ENCODE measurements at regions not wholly inside any gene's neighbourhood (a gene's known extent, or its start where the extent isn't known, plus 50 kb on each side); places are given as distances from the start of the nearest gene placed in this dataset.

DNA sequence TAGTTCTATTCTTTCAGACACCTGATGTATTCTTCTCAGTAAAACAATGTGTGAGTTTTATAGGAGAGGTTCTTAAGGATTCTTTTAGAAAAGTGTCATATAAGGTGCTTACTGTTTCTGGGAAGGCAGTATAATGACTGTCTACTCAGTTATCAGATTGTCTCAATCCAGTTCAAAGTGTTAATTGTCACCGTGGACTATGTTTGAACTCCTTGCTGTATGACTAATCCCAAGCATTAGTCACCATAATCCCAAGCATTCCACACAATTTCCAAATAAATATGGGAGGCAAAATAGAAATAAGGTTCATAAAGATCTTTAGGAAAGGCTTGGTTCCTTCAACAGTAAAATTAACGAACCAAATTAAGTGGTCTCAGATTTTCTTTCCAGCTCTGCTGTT, 342.1 kb upstream of the NR5A2 start:
- Histone ChIP-seq H3K4me3 (ENCODE audit: low read depth, low read length) (no peak overlapping the region), H3K9me3 (no peaks in the 10 kb centered on the region), H3K36me3 (no peaks in the 10 kb centered on the region), H3K4me1 (no peaks in the 10 kb centered on the region), H3K27me3 (no peaks in the 10 kb centered on the region)
- TF ChIP-seq, protein P1, sequence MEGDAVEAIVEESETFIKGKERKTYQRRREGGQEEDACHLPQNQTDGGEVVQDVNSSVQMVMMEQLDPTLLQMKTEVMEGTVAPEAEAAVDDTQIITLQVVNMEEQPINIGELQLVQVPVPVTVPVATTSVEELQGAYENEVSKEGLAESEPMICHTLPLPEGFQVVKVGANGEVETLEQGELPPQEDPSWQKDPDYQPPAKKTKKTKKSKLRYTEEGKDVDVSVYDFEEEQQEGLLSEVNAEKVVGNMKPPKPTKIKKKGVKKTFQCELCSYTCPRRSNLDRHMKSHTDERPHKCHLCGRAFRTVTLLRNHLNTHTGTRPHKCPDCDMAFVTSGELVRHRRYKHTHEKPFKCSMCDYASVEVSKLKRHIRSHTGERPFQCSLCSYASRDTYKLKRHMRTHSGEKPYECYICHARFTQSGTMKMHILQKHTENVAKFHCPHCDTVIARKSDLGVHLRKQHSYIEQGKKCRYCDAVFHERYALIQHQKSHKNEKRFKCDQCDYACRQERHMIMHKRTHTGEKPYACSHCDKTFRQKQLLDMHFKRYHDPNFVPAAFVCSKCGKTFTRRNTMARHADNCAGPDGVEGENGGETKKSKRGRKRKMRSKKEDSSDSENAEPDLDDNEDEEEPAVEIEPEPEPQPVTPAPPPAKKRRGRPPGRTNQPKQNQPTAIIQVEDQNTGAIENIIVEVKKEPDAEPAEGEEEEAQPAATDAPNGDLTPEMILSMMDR (IDR thresholded peaks at IDR 0.05; ENCODE audit: low read depth, low read length) = no peak
- no peak for DNase-seq

DNA sequence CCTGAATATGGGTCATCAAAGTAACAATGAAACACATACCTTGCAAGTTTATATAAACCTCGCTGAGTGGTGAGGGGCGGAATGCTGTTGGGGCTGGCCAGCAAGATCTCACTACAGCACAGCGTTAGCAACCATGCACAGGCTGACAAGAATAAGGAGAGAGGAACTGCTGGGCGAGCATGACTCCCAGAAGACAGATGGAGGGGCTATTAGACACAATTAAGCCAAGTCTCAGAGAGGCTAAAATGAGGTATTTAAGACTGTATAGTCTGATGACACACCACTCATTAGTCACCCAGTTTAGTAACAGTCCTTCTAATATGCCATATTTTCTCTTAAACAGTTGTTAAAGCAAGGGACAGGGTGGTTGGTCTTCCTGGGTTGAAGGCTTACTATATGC, 340.2 kb upstream of the NR5A2 start:
- no peaks in the 10 kb centered on the region for H3K36me3 ChIP-seq
- TF ChIP-seq, protein P1 (IDR thresholded peaks at IDR 0.05; ENCODE audit: low read depth, low read length) = no peak
- H3K9me3 ChIP-seq = no peaks in the 10 kb centered on the region
- no peak for DNase-seq
- H3K4me3 ChIP-seq (ENCODE audit: low read depth, low read length) = no peak overlapping the region
- H3K4me1 ChIP-seq = no peaks in the 10 kb centered on the region
- no peaks in the 10 kb centered on the region for H3K27me3 ChIP-seq

DNA sequence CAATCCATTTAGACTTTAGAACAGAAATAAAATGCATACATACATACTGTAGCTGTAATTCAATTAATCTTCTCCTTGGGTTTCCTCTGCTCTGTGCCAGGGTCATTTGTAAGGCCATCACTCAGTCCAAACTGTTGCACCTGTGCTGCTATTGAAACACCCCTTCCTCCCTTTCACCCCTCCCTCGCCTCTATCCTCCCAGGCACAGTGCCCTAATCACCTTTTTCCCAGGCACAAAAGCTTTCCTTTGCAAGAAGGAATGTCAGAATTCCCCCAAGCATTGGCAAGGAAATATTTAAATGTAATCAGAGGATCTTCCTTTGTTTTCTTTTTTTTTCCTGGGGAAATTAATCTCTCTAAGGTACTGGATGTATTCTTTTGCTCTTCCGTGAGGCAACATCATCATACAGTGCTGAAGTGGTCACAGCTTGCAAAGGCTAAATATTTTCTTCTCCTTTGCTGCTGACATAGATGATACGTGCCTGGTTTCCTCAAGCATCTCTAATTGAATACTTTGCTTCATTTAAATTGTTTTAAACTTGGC, 339.3 kb upstream of the NR5A2 start:
- TF ChIP-seq, protein P1 (IDR thresholded peaks at IDR 0.05; ENCODE audit: low read depth, low read length) = no peak
- Histone ChIP-seq H3K4me3 (ENCODE audit: low read depth, low read length) (no peak overlapping the region), H3K9me3 (no peaks in the 10 kb centered on the region), H3K36me3 (no peaks in the 10 kb centered on the region), H3K4me1 (no peaks in the 10 kb centered on the region), H3K27me3 (no peaks in the 10 kb centered on the region)
- no peak for DNase-seq

DNA sequence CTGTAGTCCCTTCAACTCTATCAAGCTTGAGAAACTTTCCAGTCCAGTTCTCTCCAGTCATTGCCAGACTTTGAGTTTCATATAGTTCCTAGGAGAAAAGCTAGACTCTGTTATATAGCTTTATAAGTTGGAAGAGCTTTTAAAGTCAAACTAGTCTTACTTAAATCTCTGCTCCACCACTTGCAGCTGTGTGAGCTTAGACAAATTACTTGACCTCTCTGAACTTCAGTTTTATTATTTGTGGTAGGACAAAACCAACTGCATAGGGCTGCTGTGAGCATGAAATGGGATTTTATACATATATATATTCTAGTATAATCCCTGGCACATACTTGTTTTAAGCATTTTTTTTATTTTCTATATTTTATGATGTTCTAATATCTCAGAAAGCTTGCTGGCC, 338.7 kb upstream of the NR5A2 start:
- no peaks in the 10 kb centered on the region for H3K36me3 ChIP-seq
- no peaks in the 10 kb centered on the region for H3K9me3 ChIP-seq
- no peaks in the 10 kb centered on the region for H3K4me1 ChIP-seq
- H3K27me3 ChIP-seq = no peaks in the 10 kb centered on the region
- no peak for DNase-seq
- TF ChIP-seq, protein P1 (IDR thresholded peaks at IDR 0.05; ENCODE audit: low read depth, low read length) = no peak
- no peak overlapping the region for H3K4me3 ChIP-seq (ENCODE audit: low read depth, low read length)

DNA sequence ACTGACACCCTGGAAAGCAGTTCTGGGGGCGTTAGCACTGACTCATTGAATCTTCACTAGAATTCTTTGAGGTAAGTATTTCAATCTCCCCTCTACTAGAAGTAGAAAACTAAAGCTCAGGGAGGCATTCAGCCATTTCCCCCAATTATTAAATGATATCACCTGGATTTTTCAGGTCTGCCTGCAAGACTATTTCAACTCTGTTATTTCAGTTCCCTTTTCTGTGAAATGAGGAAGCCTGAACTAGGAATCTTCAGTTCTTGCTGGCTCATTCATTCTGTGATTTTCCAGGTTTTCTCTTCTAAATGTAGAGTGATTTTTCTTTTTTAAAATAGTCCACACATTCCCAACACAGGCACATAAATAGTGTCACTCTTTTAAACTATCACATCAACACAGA, 337.0 kb upstream of the NR5A2 start:
- no peak overlapping the region for H3K4me3 ChIP-seq (ENCODE audit: low read depth, low read length)
- H3K9me3 ChIP-seq = no peaks in the 10 kb centered on the region
- no peaks in the 10 kb centered on the region for H3K36me3 ChIP-seq
- no peaks in the 10 kb centered on the region for H3K4me1 ChIP-seq
- no peaks in the 10 kb centered on the region; the same call in 1 of the 2 replicates for H3K27me3 ChIP-seq
- TF ChIP-seq, protein P1 (IDR thresholded peaks at IDR 0.05; ENCODE audit: low read depth, low read length) = no peak
- DNase-seq = no peak

DNA sequence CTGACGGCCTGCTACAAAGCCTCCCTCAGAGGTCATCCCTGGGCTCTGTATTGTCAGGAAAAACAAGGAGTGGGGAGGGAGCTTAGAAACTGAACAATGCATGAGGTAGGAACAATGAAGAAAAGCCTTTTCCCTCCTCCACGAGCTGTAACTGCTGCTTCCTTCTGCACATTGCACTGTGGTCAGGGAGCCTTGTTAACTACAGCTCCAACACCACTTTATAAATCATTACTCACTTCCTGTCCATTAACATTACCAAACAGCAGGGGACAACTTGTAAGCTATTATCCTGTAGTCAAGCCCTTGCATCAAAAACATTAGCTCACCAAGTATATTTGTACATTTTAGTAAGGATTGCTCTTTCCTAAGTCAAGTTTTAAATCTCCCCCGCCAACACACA, 336.0 kb upstream of the NR5A2 start:
- no peak overlapping the region for H3K4me3 ChIP-seq (ENCODE audit: low read depth, low read length)
- no peak for DNase-seq
- H3K27me3 ChIP-seq = peaks cover 8% of the 10 kb centered on the region
- H3K36me3 ChIP-seq = no peaks in the 10 kb centered on the region
- H3K4me1 ChIP-seq = no peaks in the 10 kb centered on the region
- H3K9me3 ChIP-seq = no peaks in the 10 kb centered on the region
- TF ChIP-seq, protein P1 (IDR thresholded peaks at IDR 0.05; ENCODE audit: low read depth, low read length) = no peak

All from BE2C (cell line).